Fibroblast of lung (primary cell): ENCODE measurements at regions not wholly inside any gene's neighbourhood (a gene's known extent, or its start where the extent isn't known, plus 50 kb on each side); places are given as distances from the start of the nearest gene placed in this dataset.

Source experiments
- DNase-seq, 2 donors: peaks; one replicate each; pipeline versions ENCODE4 v3.0.0 to v3.0.0-alpha.2; 2010; ENCODE audit warnings: low read depth in 2 of 2
- H2AFZ ChIP-seq: 2 replicates; pipeline ENCODE4 v1.5.1; 2012; ENCODE audit warnings: low read length, control low read depth, inconsistent platforms
- H3K27ac ChIP-seq: 2 replicates; pipeline ENCODE4 v1.5.1; 2011; ENCODE audit warnings: low read length, control low read depth; ENCODE audit not compliant: insufficient read depth
- H3K27me3 ChIP-seq: 2 replicates; pipeline ENCODE4 v1.5.1; 2011; ENCODE audit warnings: mild to moderate bottlenecking, low read length; ENCODE audit not compliant: control insufficient read depth, insufficient read depth
- H3K36me3 ChIP-seq: 2 replicates; pipeline ENCODE4 v1.5.1; 2011; ENCODE audit warnings: low read length; ENCODE audit not compliant: control insufficient read depth, insufficient read depth
- H3K4me1 ChIP-seq: 2 replicates; pipeline ENCODE4 v1.5.1; 2011; ENCODE audit warnings: low read length; ENCODE audit not compliant: control insufficient read depth, insufficient read depth; ENCODE audit errors: extremely low read depth
- H3K4me2 ChIP-seq: 2 replicates; pipeline ENCODE4 v1.5.1; 2011; ENCODE audit warnings: low read length, control low read depth; ENCODE audit not compliant: insufficient read depth; ENCODE audit errors: extremely low read depth
- H3K4me3 ChIP-seq, 4 experiments: fragments of 200-600 bp in 1 of 4; sonication (generic) in 1 of 4; replicated peaks in 1 of 4; 2 replicates each; pipeline ENCODE4 v1.5.1; 2011 to 2016; ENCODE audit warnings: low read length in 4 of 4, low read depth in 3 of 4, mild to moderate bottlenecking in 3 of 4, control low read depth in 2 of 4, inconsistent platforms in 1 of 4, mixed read lengths in 1 of 4; ENCODE audit not compliant: insufficient read depth in 1 of 4; ENCODE audit errors: control extremely low read depth in 1 of 4
- H3K79me2 ChIP-seq: 2 replicates; pipeline ENCODE4 v1.5.1; 2012; ENCODE audit warnings: mild to moderate bottlenecking, low read length, inconsistent platforms; ENCODE audit not compliant: control insufficient read depth, insufficient read depth
- H3K9ac ChIP-seq: 2 replicates; pipeline ENCODE4 v1.5.1; 2011; ENCODE audit warnings: mild to moderate bottlenecking, low read length, control low read depth; ENCODE audit not compliant: insufficient read depth
- H3K9me3 ChIP-seq: 2 replicates; pipeline ENCODE4 v1.5.1; 2012; ENCODE audit warnings: low read depth, low read length; ENCODE audit not compliant: control insufficient read depth, insufficient read depth
- H4K20me1 ChIP-seq: 2 replicates; pipeline ENCODE4 v1.5.1; 2011; ENCODE audit warnings: low read length; ENCODE audit not compliant: control insufficient read depth, insufficient read depth; ENCODE audit errors: extremely low read depth
- EZH2 ChIP-seq: IDR thresholded peaks from 2 replicates; pipeline ENCODE4 v1.5.1; 2012; ENCODE audit warnings: low read length, control low read depth, mild to moderate bottlenecking; ENCODE audit errors: missing control alignments
- TF ChIP-seq, protein P1 (sequence below), 2 donors: IDR thresholded peaks in 1 of 2; conservative IDR thresholded peaks in 1 of 2; 1 replicate in 1 of 2; 2 replicates in 1 of 2; pipeline ENCODE4 v1.5.1; 2011 to 2012; ENCODE audit warnings: low read length in 2 of 2, control low read depth in 1 of 2, inconsistent platforms in 1 of 2, low read depth in 1 of 2, mild to moderate bottlenecking in 1 of 2

DNA sequence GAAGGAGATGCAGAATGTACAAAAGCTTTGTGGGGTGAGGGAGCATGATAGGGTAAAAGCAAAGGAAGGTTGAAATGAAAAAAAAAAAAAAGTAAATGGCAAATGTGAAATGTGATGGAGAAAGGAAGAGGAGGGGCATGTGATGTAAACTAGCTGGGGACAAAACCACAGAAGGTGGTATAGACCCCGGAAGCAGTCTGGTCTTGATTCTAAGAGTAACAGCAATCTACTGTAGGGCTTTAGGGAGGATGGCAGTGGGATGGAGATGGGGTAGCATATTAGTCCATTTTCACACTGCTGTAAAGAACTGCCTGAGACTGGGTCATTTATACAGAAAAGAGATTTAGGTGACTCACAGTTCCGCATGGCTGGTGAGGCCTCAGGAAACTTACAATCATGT is 362.0 kb downstream of the SOCS6 start:
- no peaks in the 10 kb centered on the region for H3K9me3 ChIP-seq
- no peak overlapping the region for H3K4me2 ChIP-seq
- H2AFZ ChIP-seq: no peak overlapping the region
- no peaks in the 10 kb centered on the region for H3K79me2 ChIP-seq
- H3K4me1 ChIP-seq: no peaks in the 10 kb centered on the region
- no peaks in the 10 kb centered on the region for H4K20me1 ChIP-seq
- no peak for DNase-seq
- H3K9ac ChIP-seq: no peak overlapping the region
- TF ChIP-seq, protein P1, sequence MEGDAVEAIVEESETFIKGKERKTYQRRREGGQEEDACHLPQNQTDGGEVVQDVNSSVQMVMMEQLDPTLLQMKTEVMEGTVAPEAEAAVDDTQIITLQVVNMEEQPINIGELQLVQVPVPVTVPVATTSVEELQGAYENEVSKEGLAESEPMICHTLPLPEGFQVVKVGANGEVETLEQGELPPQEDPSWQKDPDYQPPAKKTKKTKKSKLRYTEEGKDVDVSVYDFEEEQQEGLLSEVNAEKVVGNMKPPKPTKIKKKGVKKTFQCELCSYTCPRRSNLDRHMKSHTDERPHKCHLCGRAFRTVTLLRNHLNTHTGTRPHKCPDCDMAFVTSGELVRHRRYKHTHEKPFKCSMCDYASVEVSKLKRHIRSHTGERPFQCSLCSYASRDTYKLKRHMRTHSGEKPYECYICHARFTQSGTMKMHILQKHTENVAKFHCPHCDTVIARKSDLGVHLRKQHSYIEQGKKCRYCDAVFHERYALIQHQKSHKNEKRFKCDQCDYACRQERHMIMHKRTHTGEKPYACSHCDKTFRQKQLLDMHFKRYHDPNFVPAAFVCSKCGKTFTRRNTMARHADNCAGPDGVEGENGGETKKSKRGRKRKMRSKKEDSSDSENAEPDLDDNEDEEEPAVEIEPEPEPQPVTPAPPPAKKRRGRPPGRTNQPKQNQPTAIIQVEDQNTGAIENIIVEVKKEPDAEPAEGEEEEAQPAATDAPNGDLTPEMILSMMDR (conservative IDR thresholded peaks at IDR 0.05 in 1 of 2, IDR thresholded peaks at IDR 0.05 in 1 of 2; ENCODE audit: low read depth in 1 of 2, low read length in 2 of 2): no peak
- TF ChIP-seq EZH2: no peak
- H3K27ac ChIP-seq: no peak overlapping the region
- H3K27me3 ChIP-seq: no peaks in the 10 kb centered on the region
- no peak overlapping the region for H3K4me3 ChIP-seq
- no peaks in the 10 kb centered on the region for H3K36me3 ChIP-seq

DNA sequence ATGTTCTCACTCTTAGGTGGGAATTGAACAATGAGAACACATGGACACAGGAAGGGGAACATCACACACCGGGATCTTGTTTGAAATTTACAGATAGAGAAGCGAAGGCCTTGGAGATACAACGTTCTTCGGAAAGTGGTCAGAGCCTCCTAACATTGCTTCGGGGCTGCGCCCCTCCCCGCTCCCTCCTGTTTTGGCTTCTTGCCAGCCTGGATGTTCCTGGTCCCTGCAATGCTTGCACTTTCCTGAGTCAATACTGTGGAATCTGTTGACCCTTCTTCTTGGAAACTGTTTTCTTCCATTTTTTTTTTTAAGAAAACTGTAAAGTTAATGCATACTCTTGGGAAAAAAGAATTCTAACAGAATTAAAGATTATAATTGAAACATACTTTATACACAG is 360.8 kb downstream of the SOCS6 start:
- no peak overlapping the region for H3K27ac ChIP-seq
- no peaks in the 10 kb centered on the region for H3K27me3 ChIP-seq
- no peaks in the 10 kb centered on the region for H3K79me2 ChIP-seq
- H3K4me1 ChIP-seq: no peaks in the 10 kb centered on the region
- H4K20me1 ChIP-seq: no peaks in the 10 kb centered on the region
- no peak overlapping the region for H2AFZ ChIP-seq
- no peaks in the 10 kb centered on the region for H3K36me3 ChIP-seq
- H3K9ac ChIP-seq: no peak overlapping the region
- no peak overlapping the region for H3K4me2 ChIP-seq
- no peak for TF ChIP-seq EZH2
- TF ChIP-seq, protein P1 (conservative IDR thresholded peaks at IDR 0.05 in 1 of 2, IDR thresholded peaks at IDR 0.05 in 1 of 2; ENCODE audit: low read depth in 1 of 2, low read length in 2 of 2): no peak
- no peak overlapping the region for H3K4me3 ChIP-seq
- no peak for DNase-seq
- no peaks in the 10 kb centered on the region for H3K9me3 ChIP-seq

DNA sequence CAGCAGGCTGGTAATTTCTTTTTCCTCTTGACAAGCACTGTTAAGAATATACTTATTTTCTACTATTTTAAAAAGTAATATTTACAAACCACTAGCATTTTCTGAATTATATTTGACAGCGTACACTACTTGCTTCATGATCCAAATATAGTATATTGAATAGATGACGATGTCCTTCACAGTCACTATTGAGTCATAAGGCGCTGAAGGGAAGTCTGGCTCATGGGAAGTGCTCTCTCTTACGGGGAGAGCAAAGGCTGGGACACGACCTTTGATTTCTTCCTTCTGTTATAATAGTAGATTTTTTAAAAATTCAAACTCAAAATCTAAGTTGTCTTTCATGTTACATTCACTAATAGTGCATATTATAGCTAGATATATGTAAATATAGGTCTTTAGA is 357.1 kb downstream of the SOCS6 start:
- TF ChIP-seq EZH2: no peak
- TF ChIP-seq, protein P1 (conservative IDR thresholded peaks at IDR 0.05 in 1 of 2, IDR thresholded peaks at IDR 0.05 in 1 of 2; ENCODE audit: low read depth in 1 of 2, low read length in 2 of 2): no peak

More for the DNA sequence above, 357.1 kb downstream of the SOCS6 start:
- no peak overlapping the region for H3K27ac ChIP-seq
- H3K27me3 ChIP-seq: no peaks in the 10 kb centered on the region
- DNase-seq: no peak
- H2AFZ ChIP-seq: no peak overlapping the region
- no peaks in the 10 kb centered on the region for H4K20me1 ChIP-seq
- H3K4me3 ChIP-seq: no peak overlapping the region
- H3K9ac ChIP-seq: no peak overlapping the region
- no peaks in the 10 kb centered on the region for H3K9me3 ChIP-seq
- no peaks in the 10 kb centered on the region for H3K36me3 ChIP-seq
- H3K4me2 ChIP-seq: no peak overlapping the region
- no peaks in the 10 kb centered on the region for H3K79me2 ChIP-seq
- no peaks in the 10 kb centered on the region for H3K4me1 ChIP-seq
